Fibroblast of villous mesenchyme (primary cell): ENCODE measurements at regions not wholly inside any gene's neighbourhood (a gene's known extent, or its start where the extent isn't known, plus 50 kb on each side); places are given as distances from the start of the nearest gene placed in this dataset.
A peak's percentile ranks its signal among the peaks of the same experiment; 100 is the strongest.

Experiments
- DNase-seq: peaks from one replicate; pipeline ENCODE4 v3.0.0-alpha.2; 2010; ENCODE audit warnings: low read depth
- H3K4me3 ChIP-seq: 2 replicates; pipeline ENCODE4 v1.5.1; 2011; ENCODE audit warnings: low read depth, mild to moderate bottlenecking, low read length
- CTCF ChIP-seq: IDR thresholded peaks from 2 replicates; pipeline ENCODE4 v1.5.1; 2012; ENCODE audit warnings: low read depth, mild to moderate bottlenecking, low read length; ENCODE audit not compliant: insufficient read depth

- no peak for DNase-seq
- TF ChIP-seq CTCF = no peak
- H3K4me3 ChIP-seq = no peak overlapping the region
These were observed 102.0 kb upstream of the ADAMTS18 start for GRCh38 chr16:77536809-77537208.

GRCh38 chr16:77539421-77540034 lies 104.7 kb upstream of the ADAMTS18 start:
- no peak overlapping the region for H3K4me3 ChIP-seq
- no peak for DNase-seq
- TF ChIP-seq CTCF = no peak

GRCh38 chr16:77540646-77541045 lies 105.8 kb upstream of the ADAMTS18 start:
- no peak for TF ChIP-seq CTCF
- H3K4me3 ChIP-seq = no peak overlapping the region
- DNase-seq = peak; percentile 58

- no peak overlapping the region for H3K4me3 ChIP-seq
- TF ChIP-seq CTCF = no peak
These were observed 106.3 kb upstream of the ADAMTS18 start for GRCh38 chr16:77541165-77541564.

GRCh38 chr16:77548151-77548550 lies 113.3 kb upstream of the ADAMTS18 start:
- TF ChIP-seq CTCF = no peak

More at GRCh38 chr16:77541165-77541564, 106.3 kb upstream of the ADAMTS18 start:
- no peak for DNase-seq

GRCh38 chr16:77548766-77549165 lies 113.9 kb upstream of the ADAMTS18 start:
- no peak for TF ChIP-seq CTCF
- H3K4me3 ChIP-seq = no peak overlapping the region
- DNase-seq = no peak

More at GRCh38 chr16:77548151-77548550, 113.3 kb upstream of the ADAMTS18 start:
- no peak for DNase-seq
- H3K4me3 ChIP-seq = no peak overlapping the region

GRCh38 chr16:77549876-77550275 lies 115.0 kb upstream of the ADAMTS18 start:
- no peak for TF ChIP-seq CTCF
- H3K4me3 ChIP-seq = no peak overlapping the region
- DNase-seq = no peak
